HCT116 (cell line): ENCODE measurements at regions not wholly inside any gene's neighbourhood (a gene's known extent, or its start where the extent isn't known, plus 50 kb on each side); places are given as distances from the start of the nearest gene placed in this dataset.

Experiments
- ATAC-seq: fragments of 200-7000 bp; cut with Tn5 transposase; 2 replicates; pipeline ENCODE4 v1.9.1; 2020; ENCODE audit warnings: mild to moderate bottlenecking, moderate library complexity
- BruUV-seq: library from RNA; stranded (reverse); fragments of 400-500 nt; replicated peaks from 2 replicates; lab custom pipeline; 2021; lab: Mats Ljungman, UMichigan
- CTCF ChIA-PET: fragments of 300-600 bp; sonication (Branson Sonifier 250); formaldehyde crosslinking; loops from one replicate; lab custom pipeline; 2021; ENCODE audit warnings: antibody characterized with exemption; lab: Charles Lee
- POLR2A ChIA-PET: fragments of 300-600, 350-600 bp; sonication (Branson Sonifier 250); formaldehyde crosslinking; loops from one replicate; lab custom pipeline; 2021; ENCODE audit warnings: antibody characterized with exemption; lab: Charles Lee
- RAD21 ChIA-PET, 2 experiments: fragments of 300-600 bp; sonication (Branson Sonifier 250); formaldehyde crosslinking; loops; one replicate each; lab custom pipeline; 2023; ENCODE audit warnings: low total read pairs in 2 of 2; ENCODE audit not compliant: uncharacterized antibody in 2 of 2, unreplicated experiment in 2 of 2, low non-redundant PET in 1 of 2; lab: Charles Lee
- DNase-seq: peaks from one replicate; pipeline ENCODE4 v3.0.0-alpha.2; 2010; ENCODE audit warnings: low read depth, low spot score
- H2AFZ ChIP-seq: fragments of 200-600 bp; shearing (Covaris generic), sonication (generic); 2 replicates; pipeline ENCODE4 v1.6.1; 2017; ENCODE audit warnings: low read depth, mixed run types, mixed read lengths, antibody characterized with exemption, low read length; ENCODE audit not compliant: poor library complexity, severe bottlenecking
- H3K27ac ChIP-seq: 2 replicates; pipeline ENCODE4 v1.5.1; 2012; ENCODE audit warnings: low read depth, low read length
- H3K27me3 ChIP-seq: fragments of 200-600 bp; sonication (generic); 2 replicates; pipeline ENCODE4 v1.6.1; 2016; ENCODE audit warnings: mixed run types, low read length, mixed read lengths; ENCODE audit not compliant: insufficient read depth
- H3K36me3 ChIP-seq, 2 experiments: fragments of 200-500 bp in 1 of 2; fragments of 200-600 bp in 1 of 2; sonication (Bioruptor generic) in 1 of 2; sonication (generic) in 1 of 2; 2 replicates each; pipeline versions ENCODE4 v1.5.1 to v1.6.1; 2014 to 2016; ENCODE audit warnings: low read length in 2 of 2, inconsistent platforms in 1 of 2, mixed read lengths in 1 of 2, mixed run types in 1 of 2; ENCODE audit not compliant: insufficient read depth in 2 of 2, control insufficient read depth in 1 of 2
- H3K4me1 ChIP-seq, 2 experiments: fragments of 200-600 bp in 1 of 2; sonication (generic) in 1 of 2; 2 replicates each; pipeline versions ENCODE4 v1.5.1 to v1.6.1; 2012 to 2017; ENCODE audit warnings: low read length in 2 of 2, inconsistent platforms in 1 of 2, mild to moderate bottlenecking in 1 of 2, mixed read lengths in 1 of 2, mixed run types in 1 of 2, moderate library complexity in 1 of 2; ENCODE audit not compliant: insufficient read depth in 2 of 2, control insufficient read depth in 1 of 2
- H3K4me2 ChIP-seq: fragments of 200-600 bp; sonication (generic); 2 replicates; pipeline ENCODE4 v1.6.1; 2017; ENCODE audit warnings: mixed run types, low read length, mixed read lengths
- H3K4me3 ChIP-seq, 2 experiments: fragments of 200-600 bp in 1 of 2; sonication (generic) in 1 of 2; replicated peaks in 1 of 2; 2 replicates each; pipeline ENCODE4 v1.5.1; 2011 to 2016; ENCODE audit warnings: low read length in 2 of 2, control low read depth in 1 of 2, low read depth in 1 of 2, mild to moderate bottlenecking in 1 of 2, mixed read lengths in 1 of 2, mixed run types in 1 of 2
- H3K79me2 ChIP-seq: fragments of 200-600 bp; sonication (generic); 2 replicates; pipeline ENCODE4 v1.6.1; 2017; ENCODE audit warnings: mild to moderate bottlenecking, mixed run types, low read length, moderate library complexity, mixed read lengths; ENCODE audit not compliant: insufficient read depth
- H3K9ac ChIP-seq: fragments of 200-600 bp; sonication (generic); 2 replicates; pipeline ENCODE4 v1.6.1; 2016; ENCODE audit warnings: low read length, mixed read lengths
- H3K9me2 ChIP-seq: fragments of 200-600 bp; sonication (generic), shearing (Covaris generic); 2 replicates; pipeline ENCODE4 v1.6.1; 2017; ENCODE audit warnings: mixed run types, mild to moderate bottlenecking, moderate library complexity; ENCODE audit not compliant: insufficient read depth
- H3K9me3 ChIP-seq, 2 experiments: fragments of 200-500 bp in 1 of 2; fragments of 200-600 bp in 1 of 2; sonication (Bioruptor generic) in 1 of 2; sonication (generic) in 1 of 2; 2 replicates each; pipeline ENCODE4 v1.6.1; 2014 to 2017; ENCODE audit warnings: low read length in 2 of 2, mixed read lengths in 2 of 2, inconsistent platforms in 1 of 2, low read depth in 1 of 2, mild to moderate bottlenecking in 1 of 2, mixed run types in 1 of 2, moderate library complexity in 1 of 2; ENCODE audit not compliant: control insufficient read depth in 1 of 2, insufficient read depth in 1 of 2
- H4K20me1 ChIP-seq: fragments of 200-600 bp; sonication (generic), shearing (Covaris generic); 2 replicates; pipeline ENCODE4 v1.6.1; 2017; ENCODE audit warnings: mixed run types, mild to moderate bottlenecking, moderate library complexity; ENCODE audit not compliant: insufficient read depth
- CEBPB ChIP-seq: IDR thresholded peaks from 2 replicates; pipeline ENCODE4 v1.6.1; 2012; ENCODE audit warnings: low read depth
- EGR1 ChIP-seq: IDR thresholded peaks from 2 replicates; pipeline ENCODE4 v1.6.1; 2012; ENCODE audit warnings: low read depth
- ELF1 ChIP-seq: IDR thresholded peaks from 2 replicates; pipeline ENCODE4 v1.6.1; 2012; ENCODE audit warnings: low read depth, borderline replicate concordance
- EZH2 ChIP-seq: fragments of 200-600 bp; sonication (generic); IDR thresholded peaks from 2 replicates; pipeline ENCODE4 v1.6.1; 2017; ENCODE audit warnings: antibody characterized with exemption, mixed run types
- EZH2phosphoT487 ChIP-seq: fragments of 200-600 bp; IDR thresholded peaks from 2 replicates; pipeline ENCODE4 v1.6.1; 2018; ENCODE audit warnings: antibody characterized with exemption, borderline replicate concordance
- FOSL1 ChIP-seq: IDR thresholded peaks from 2 replicates; pipeline ENCODE4 v1.6.1; 2012; ENCODE audit warnings: low read depth
- JUND ChIP-seq: IDR thresholded peaks from 2 replicates; pipeline ENCODE4 v1.6.1; 2012
- POLR2A ChIP-seq: IDR thresholded peaks from 2 replicates; pipeline ENCODE4 v1.7.0; 2011; ENCODE audit warnings: borderline replicate concordance; ENCODE audit not compliant: insufficient read depth, insufficient read length; ENCODE audit errors: extremely low read depth
- RAD21 ChIP-seq: IDR thresholded peaks from 2 replicates; pipeline ENCODE4 v1.6.1; 2012; ENCODE audit warnings: low read depth, mild to moderate bottlenecking
- SP1 ChIP-seq: IDR thresholded peaks from 2 replicates; pipeline ENCODE4 v1.6.1; 2012; ENCODE audit warnings: low read depth
- YY1 ChIP-seq: IDR thresholded peaks from 2 replicates; pipeline ENCODE4 v1.6.1; 2011; ENCODE audit warnings: low read length, low read depth, moderate library complexity, mild to moderate bottlenecking; ENCODE audit not compliant: insufficient replicate concordance; ENCODE audit errors: extremely low read depth
- ZFX ChIP-seq: fragments of 450-650 bp; IDR thresholded peaks from 2 replicates; pipeline ENCODE4 v1.6.1; 2017
- intact Hi-C: fragments of 100-400 bp; cut with micrococcal nuclease; formaldehyde crosslinking; loops from 2 replicates; pipeline ENCODE4 v1.10.0; 2022
- TF ChIP-seq, protein P1 (sequence below), 3 experiments: fragments of 200-600 bp in 1 of 3; sonication (generic) in 1 of 3; IDR thresholded peaks in 2 of 3; conservative IDR thresholded peaks in 1 of 3; 2 replicates each; pipeline ENCODE4 v1.5.1; 2012 to 2017; ENCODE audit warnings: low read depth in 2 of 3, low read length in 2 of 3, antibody characterized with exemption in 1 of 3, borderline replicate concordance in 1 of 3, control low read depth in 1 of 3, mild to moderate bottlenecking in 1 of 3, mixed read lengths in 1 of 3, mixed run types in 1 of 3, moderate library complexity in 1 of 3; ENCODE audit not compliant: insufficient read depth in 1 of 3
- TF ChIP-seq, protein P2 (sequence below): IDR thresholded peaks from 2 replicates; pipeline ENCODE4 v1.6.1; 2012
- TF ChIP-seq, protein P3 (sequence below): IDR thresholded peaks from 2 replicates; pipeline ENCODE4 v1.6.1; 2011; ENCODE audit warnings: mild to moderate bottlenecking, low read length, moderate library complexity; ENCODE audit not compliant: insufficient replicate concordance; ENCODE audit errors: extremely low read depth
- TF ChIP-seq, protein P4 (sequence below): IDR thresholded peaks from 2 replicates; pipeline ENCODE4 v1.6.1; 2012; ENCODE audit warnings: low read depth
- TF ChIP-seq, protein P5 (sequence below): IDR thresholded peaks from 2 replicates; pipeline ENCODE4 v1.6.1; 2012

DNA sequence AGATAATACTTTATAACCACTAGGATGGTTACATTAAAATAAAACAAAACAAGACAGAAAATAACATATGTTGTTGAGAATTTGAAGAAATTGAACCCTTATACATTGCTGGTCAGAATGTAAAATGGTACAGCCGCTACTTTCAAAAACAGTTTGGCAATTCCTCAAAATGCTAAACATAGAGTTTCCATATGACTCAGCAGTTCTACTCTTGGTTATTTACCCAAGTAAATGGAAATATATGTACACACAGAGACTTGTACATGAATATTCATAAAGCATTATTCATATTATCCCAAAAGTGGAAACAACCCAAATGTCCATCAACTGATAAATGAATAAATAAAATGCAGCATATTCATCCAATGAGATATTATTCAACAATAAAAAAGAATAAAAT lies 92.5 kb upstream of the LRATD1 start (continued):
- TF ChIP-seq, protein P1, sequence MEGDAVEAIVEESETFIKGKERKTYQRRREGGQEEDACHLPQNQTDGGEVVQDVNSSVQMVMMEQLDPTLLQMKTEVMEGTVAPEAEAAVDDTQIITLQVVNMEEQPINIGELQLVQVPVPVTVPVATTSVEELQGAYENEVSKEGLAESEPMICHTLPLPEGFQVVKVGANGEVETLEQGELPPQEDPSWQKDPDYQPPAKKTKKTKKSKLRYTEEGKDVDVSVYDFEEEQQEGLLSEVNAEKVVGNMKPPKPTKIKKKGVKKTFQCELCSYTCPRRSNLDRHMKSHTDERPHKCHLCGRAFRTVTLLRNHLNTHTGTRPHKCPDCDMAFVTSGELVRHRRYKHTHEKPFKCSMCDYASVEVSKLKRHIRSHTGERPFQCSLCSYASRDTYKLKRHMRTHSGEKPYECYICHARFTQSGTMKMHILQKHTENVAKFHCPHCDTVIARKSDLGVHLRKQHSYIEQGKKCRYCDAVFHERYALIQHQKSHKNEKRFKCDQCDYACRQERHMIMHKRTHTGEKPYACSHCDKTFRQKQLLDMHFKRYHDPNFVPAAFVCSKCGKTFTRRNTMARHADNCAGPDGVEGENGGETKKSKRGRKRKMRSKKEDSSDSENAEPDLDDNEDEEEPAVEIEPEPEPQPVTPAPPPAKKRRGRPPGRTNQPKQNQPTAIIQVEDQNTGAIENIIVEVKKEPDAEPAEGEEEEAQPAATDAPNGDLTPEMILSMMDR (IDR thresholded peaks at IDR 0.05 in 2 of 3, conservative IDR thresholded peaks at IDR 0.05 in 1 of 3; ENCODE audit: borderline replicate concordance in 1 of 3, insufficient read depth in 1 of 3, low read depth in 2 of 3, low read length in 2 of 3), result no peak
- TF ChIP-seq CEBPB (no peak), RAD21 (no peak)

DNA sequence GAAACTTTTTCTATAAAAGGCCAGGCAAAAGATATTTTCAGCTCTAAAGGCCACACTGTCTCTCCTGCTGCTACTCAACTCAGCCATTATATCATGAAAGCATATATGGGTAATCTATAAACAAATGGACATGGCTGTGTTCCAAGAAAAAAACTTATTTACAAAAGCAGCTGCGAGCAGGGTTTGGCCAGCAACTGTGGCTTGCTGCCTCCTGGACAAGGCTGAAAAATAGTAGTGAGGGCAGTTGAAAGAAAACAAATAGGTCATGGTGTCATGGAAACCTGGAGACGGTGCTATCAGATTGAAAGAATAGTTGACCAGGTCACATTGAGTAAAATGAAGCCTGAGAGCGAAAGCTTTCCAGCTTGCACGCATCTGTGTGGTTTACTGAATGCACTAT lies 89.2 kb upstream of the LRATD1 start:
- RAD21 ChIA-PET, result no interaction called here
- H3K9me3 ChIP-seq, result peaks cover 0 to 21% of the 10 kb centered on the region in 2 experiments; a peak in 2 of 4 replicates
- ATAC-seq (no peak), DNase-seq (no peak)
- no peaks in the 10 kb centered on the region for H4K20me1 ChIP-seq
- no peak overlapping the region for H3K4me3 ChIP-seq
- no peaks in the 10 kb centered on the region for H3K4me1 ChIP-seq
- H3K9ac ChIP-seq, result no peak overlapping the region
- H3K36me3 ChIP-seq, result no peaks in the 10 kb centered on the region
- TF ChIP-seq, protein P2, sequence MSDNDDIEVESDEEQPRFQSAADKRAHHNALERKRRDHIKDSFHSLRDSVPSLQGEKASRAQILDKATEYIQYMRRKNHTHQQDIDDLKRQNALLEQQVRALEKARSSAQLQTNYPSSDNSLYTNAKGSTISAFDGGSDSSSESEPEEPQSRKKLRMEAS, result no peak
- TF ChIP-seq, protein P3, sequence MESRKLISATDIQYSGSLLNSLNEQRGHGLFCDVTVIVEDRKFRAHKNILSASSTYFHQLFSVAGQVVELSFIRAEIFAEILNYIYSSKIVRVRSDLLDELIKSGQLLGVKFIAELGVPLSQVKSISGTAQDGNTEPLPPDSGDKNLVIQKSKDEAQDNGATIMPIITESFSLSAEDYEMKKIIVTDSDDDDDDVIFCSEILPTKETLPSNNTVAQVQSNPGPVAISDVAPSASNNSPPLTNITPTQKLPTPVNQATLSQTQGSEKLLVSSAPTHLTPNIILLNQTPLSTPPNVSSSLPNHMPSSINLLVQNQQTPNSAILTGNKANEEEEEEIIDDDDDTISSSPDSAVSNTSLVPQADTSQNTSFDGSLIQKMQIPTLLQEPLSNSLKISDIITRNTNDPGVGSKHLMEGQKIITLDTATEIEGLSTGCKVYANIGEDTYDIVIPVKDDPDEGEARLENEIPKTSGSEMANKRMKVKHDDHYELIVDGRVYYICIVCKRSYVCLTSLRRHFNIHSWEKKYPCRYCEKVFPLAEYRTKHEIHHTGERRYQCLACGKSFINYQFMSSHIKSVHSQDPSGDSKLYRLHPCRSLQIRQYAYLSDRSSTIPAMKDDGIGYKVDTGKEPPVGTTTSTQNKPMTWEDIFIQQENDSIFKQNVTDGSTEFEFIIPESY, result no peak
- TF ChIP-seq ELF1 (no peak), EZH2 (no peak), EZH2phosphoT487 (no peak), YY1 (no peak), ZFX (no peak), POLR2A (no peak), SP1 (no peak), JUND (no peak), FOSL1 (no peak), CEBPB (no peak), EGR1 (no peak)
- TF ChIP-seq, protein P4, sequence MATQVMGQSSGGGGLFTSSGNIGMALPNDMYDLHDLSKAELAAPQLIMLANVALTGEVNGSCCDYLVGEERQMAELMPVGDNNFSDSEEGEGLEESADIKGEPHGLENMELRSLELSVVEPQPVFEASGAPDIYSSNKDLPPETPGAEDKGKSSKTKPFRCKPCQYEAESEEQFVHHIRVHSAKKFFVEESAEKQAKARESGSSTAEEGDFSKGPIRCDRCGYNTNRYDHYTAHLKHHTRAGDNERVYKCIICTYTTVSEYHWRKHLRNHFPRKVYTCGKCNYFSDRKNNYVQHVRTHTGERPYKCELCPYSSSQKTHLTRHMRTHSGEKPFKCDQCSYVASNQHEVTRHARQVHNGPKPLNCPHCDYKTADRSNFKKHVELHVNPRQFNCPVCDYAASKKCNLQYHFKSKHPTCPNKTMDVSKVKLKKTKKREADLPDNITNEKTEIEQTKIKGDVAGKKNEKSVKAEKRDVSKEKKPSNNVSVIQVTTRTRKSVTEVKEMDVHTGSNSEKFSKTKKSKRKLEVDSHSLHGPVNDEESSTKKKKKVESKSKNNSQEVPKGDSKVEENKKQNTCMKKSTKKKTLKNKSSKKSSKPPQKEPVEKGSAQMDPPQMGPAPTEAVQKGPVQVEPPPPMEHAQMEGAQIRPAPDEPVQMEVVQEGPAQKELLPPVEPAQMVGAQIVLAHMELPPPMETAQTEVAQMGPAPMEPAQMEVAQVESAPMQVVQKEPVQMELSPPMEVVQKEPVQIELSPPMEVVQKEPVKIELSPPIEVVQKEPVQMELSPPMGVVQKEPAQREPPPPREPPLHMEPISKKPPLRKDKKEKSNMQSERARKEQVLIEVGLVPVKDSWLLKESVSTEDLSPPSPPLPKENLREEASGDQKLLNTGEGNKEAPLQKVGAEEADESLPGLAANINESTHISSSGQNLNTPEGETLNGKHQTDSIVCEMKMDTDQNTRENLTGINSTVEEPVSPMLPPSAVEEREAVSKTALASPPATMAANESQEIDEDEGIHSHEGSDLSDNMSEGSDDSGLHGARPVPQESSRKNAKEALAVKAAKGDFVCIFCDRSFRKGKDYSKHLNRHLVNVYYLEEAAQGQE, result no peak
- TF ChIP-seq, protein P5, sequence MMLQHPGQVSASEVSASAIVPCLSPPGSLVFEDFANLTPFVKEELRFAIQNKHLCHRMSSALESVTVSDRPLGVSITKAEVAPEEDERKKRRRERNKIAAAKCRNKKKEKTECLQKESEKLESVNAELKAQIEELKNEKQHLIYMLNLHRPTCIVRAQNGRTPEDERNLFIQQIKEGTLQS, result no peak
- intact Hi-C loops, result no loop called here
- H2AFZ ChIP-seq, result no peak overlapping the region
- H3K27me3 ChIP-seq, result no peaks in the 10 kb centered on the region
- POLR2A ChIA-PET, result no interaction called here
- H3K9me2 ChIP-seq, result no peaks in the 10 kb centered on the region
- CTCF ChIA-PET, result no interaction called here
- no peak overlapping the region for H3K27ac ChIP-seq
- no peaks in the 10 kb centered on the region for H3K79me2 ChIP-seq
- BruUV-seq, result no TSS peak
- H3K4me2 ChIP-seq, result no peak overlapping the region
